GM21737 (cell line): ENCODE measurements at regions not wholly inside any gene's neighbourhood (a gene's known extent, or its start where the extent isn't known, plus 50 kb on each side); places are given as distances from the start of the nearest gene placed in this dataset.
A peak's percentile ranks its signal among the peaks of the same experiment; 100 is the strongest.
"Not testable (repeated sequence)": the region's sequence is repeated elsewhere in the genome, so short reads cannot be mapped to it uniquely, and the experiment has no call there.

Experiments used
- ATAC-seq: cut with Tn5 transposase; IDR thresholded peaks from one replicate; pipeline ENCODE4 v1.9.1; 2021; ENCODE audit warnings: mild to moderate bottlenecking, moderate library complexity; ENCODE audit not compliant: unreplicated experiment

GRCh38 chr3:101946906-101947305, 97.6 kb downstream of the NFKBIZ start:
- no peak for ATAC-seq

- ATAC-seq, result peak; percentile 69
These were observed 101.2 kb downstream of the NFKBIZ start for GRCh38 chr3:101950510-101950909.

DNA sequence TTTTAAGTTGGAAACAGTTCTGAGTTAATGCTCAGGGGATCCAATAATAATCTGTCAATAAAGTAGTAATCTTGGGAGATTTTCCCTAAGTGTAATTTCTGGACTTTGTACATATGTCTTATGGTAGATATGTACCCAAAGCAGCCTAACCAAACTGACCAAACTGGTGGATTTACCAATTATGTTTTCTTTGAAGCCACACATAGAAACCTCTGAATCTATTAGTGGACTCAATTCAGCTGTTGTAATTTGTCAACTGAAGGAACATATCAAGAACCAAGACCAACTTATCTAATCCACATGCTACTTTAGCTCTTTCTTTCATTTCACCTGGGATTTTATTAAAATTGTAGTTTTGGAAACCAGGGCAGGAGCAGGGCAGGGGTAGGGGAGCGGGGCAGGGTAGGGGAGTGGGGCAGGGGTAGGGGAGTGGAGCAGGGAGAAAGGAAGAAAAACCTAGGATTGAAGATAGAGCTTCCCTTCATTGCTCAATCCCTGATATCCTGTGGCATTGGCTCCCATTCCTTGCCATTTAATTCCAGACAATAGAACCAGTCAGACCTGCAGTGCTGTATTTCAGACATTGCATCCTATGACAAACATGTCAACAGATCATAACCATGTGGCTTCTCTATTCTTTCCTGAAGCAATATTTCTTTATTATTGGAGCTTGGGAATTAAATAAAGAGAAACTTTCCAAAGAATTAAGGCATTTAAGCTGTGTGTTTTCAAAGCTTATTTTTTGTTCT, 101.8 kb downstream of the NFKBIZ start:
- ATAC-seq, result no peak

GRCh38 chr3:101954361-101954760, 105.0 kb downstream of the NFKBIZ start:
- no peak for ATAC-seq

DNA sequence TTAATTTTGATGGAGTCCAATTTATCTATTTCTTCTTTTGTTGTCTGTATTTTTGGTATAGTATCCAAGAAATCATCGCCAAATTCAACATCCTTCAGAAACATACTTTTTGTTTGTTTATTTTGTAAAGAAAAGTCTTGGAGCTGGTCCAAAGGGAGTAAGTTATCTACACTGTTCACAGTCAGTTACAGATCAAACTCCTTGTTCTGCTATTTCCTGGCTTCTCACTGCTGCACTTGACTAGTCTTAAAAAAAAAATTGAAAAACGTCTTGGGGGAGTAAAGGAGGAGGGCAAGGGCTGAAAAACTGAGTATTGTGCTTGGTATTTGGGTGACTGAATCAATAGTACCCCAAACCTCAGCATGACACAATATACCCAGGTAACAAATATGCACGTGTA, 105.6 kb downstream of the NFKBIZ start:
- no peak for ATAC-seq

DNA sequence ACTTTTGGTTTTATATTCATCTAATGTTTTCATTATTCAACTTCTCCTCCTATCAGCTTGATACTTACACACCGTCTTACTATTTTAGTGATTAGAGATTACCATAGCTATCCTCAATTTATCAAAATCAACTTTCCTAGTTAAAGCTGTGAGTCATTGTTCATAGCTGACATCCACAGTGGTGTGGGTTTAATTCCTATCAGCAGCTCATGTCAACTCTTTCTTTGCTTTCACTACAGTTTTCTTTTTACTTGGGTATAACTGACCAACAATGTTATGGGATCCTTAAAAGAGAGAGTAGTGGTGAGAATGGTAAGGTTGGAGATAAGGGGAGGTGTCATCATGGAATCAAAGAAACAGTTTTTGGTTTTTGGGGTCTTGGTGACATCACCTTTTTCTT, 112.7 kb downstream of the NFKBIZ start:
- ATAC-seq, result no peak

DNA sequence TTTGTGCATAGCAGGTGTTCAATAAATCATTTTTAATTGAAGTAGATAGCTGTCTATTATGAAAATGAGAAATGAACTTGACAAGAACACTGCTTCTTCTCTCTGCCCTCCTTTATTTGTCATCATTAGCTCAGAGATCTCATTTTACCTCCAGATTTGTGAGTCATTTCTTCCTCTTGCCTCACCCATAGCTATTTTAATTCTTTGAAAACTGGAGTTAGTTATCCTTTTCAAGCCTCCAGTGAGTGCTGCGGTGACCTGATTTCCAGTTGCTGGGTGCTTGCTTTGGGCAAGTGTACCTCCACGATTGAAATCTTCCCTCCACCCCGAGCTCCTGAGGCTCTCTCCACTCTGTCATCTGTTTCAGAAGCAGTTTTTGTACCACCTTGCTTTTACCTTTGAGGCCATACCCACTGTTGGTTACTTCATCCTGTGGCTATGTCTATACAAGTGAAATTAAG, 114.6 kb downstream of the NFKBIZ start:
- ATAC-seq, result no peak

DNA sequence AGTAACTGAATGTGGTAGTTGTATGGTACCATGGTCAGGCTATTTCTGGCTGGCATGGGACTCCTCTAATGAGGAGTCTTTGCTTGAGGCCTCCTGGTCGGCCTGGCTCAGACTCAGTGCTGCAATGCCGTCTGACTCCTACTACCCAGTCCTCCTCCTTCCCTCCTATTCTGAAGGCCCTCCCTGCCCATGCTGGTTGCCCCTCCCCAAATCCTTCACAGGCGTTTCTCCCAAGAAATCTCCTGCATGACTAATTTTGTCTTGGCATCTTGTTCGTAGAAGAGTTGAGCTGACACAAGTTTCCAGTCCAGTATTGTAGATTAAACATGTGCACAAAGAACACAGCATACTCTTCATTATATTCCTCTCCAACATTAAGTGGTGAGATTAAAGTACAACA, 115.5 kb downstream of the NFKBIZ start:
- ATAC-seq, result no peak

DNA sequence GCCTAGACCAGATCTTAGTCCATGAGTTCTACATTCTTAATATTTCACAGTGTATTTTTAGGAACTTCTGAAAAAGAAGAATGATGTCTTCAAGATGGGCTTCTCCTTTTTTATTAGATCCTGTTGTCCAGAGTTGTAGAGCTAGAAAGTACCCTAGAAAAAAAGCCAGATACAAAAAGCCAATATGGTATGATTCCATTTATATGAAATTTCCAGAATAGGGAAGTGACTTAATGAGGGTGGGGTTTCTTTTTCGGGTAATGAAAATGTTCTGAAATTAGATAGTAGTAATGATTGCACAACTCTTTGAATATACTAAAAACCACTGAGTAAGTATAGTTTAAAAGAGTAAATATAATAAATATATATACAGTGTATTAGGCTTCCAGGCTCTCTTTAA, 116.9 kb downstream of the NFKBIZ start:
- ATAC-seq, result no peak

- ATAC-seq, result no peak
These were observed 120.9 kb downstream of the NFKBIZ start for GRCh38 chr3:101970212-101970611.

- ATAC-seq, result no peak
These were observed 121.6 kb downstream of the NFKBIZ start for GRCh38 chr3:101970905-101971304.

GRCh38 chr3:101972430-101973162, 123.3 kb downstream of the NFKBIZ start:
- no peak for ATAC-seq

DNA sequence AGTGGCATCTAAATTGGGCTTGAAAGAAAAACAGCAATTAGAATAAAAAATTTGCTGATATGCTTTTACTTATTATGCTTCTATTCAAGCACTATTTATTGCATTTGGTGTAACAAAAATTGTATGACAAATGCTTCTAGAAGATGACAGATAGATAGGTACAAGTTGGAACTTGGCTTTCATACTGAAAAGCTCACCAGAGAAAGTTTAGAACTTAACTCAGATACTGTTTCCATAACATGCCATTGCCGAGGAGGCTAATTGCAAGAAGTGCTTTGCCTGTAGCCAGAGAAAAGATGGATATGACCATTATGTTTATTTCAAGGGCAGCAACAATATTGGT, 123.8 kb downstream of the NFKBIZ start:
- ATAC-seq, result no peak

GRCh38 chr3:101975415-101975814, 126.1 kb downstream of the NFKBIZ start:
- not testable (repeated sequence) for ATAC-seq

DNA sequence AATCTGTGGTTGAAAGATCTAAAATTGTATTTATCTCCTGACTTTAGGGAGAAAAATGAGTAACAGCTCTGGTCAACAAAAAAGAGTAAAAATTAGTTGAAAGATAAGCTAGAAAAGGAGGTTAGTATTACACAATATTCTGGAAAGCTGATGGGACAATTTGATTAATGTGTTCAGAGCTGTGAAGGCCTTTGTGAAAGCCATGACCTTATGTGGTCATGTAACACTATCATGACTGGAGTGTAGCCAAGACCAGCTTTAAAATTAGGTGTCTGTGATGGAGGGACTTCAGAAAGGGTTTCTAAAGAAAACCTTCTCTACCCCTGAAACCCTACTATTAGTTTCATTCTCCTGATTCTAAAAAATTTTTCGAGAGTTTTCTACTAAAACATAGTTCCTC, 127.2 kb downstream of the NFKBIZ start:
- ATAC-seq, result peak; percentile 89

DNA sequence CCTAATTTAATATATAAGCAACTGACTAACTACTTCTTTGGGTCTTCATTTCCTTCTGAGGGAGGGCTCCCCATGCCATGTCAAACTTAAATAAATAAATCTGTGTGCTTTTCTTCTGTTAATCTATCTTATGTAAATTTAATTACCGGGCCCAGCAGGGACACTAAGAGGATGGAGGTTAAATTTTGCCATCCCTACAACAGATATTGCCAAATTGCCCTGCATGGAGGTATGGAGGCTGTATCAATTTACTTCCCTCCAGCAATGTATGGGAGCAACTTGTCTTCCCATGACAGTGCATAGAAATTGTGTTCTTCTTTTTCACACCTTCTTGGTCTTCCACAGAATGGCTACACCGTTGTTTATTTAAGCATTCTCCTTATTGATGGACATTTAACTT, 129.0 kb downstream of the NFKBIZ start:
- no peak for ATAC-seq

- ATAC-seq, result no peak
These were observed 129.7 kb downstream of the NFKBIZ start for GRCh38 chr3:101979033-101979432.

- ATAC-seq, result no peak
These were observed 135.0 kb downstream of the NFKBIZ start for GRCh38 chr3:101984356-101984755.

DNA sequence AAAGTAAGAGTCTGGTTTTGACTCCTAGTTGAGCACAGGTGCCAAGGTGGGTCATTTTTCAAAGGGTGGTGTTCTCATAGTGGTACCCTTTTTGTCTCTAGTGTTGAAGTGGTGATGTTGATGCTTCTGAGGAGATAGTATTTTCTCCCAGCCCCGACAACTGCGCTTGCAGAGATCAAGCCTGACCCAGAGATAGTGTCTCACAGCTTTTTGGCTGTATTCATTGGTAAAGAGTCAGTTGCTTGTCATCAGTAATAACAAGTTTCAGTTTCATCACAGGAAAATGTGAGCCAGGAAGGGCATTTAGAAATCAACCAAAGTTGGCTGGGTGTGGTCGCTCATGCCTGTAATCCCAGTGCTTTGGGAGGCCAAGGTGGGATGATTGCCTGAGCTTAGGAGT, 139.3 kb downstream of the NFKBIZ start:
- no peak for ATAC-seq

- ATAC-seq, result no peak
These were observed 140.4 kb downstream of the NFKBIZ start for GRCh38 chr3:101989578-101990200.

DNA sequence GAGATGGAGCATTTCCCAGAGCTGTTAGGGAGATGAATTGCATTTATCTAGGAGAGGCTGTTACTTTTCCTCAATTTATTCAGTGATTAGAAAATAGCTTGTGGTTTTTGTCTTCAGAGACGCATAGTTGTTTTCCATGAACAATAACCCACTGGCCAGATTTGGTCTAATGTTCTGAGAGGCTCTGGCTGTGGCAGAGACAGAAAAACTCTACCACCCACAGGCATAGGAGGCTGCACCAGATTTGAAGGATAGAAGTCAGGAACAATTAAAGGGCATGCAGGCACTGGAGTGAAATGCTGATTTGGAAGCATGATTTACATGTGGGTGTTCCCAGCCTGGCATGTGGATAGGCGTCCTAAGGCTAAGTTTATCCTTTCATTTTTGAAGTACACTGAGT, 143.5 kb downstream of the NFKBIZ start:
- ATAC-seq, result no peak

GRCh38 chr3:101994386-101994785, 145.1 kb downstream of the NFKBIZ start:
- no peak for ATAC-seq
